GM18861 (cell line): ENCODE measurements at regions not wholly inside any gene's neighbourhood (a gene's known extent, or its start where the extent isn't known, plus 50 kb on each side); places are given as distances from the start of the nearest gene placed in this dataset.

Experiments
- ATAC-seq: cut with Tn5 transposase; IDR thresholded peaks from one replicate; pipeline ENCODE4 v1.9.1; 2021; ENCODE audit not compliant: unreplicated experiment

- no peak for ATAC-seq
Observed at GRCh38 chr12:72082986-72083820, 144.6 kb downstream of the TPH2 start.

GRCh38 chr12:72084061-72084460 lies 145.4 kb downstream of the TPH2 start:
- no peak for ATAC-seq

- ATAC-seq: no peak
Observed at GRCh38 chr12:72084880-72085279, 146.2 kb downstream of the TPH2 start.

GRCh38 chr12:72089678-72090077 lies 151.0 kb downstream of the TPH2 start:
- ATAC-seq: no peak

GRCh38 chr12:72093424-72093823 lies 154.8 kb downstream of the TPH2 start:
- ATAC-seq: no peak

- no peak for ATAC-seq
Observed at GRCh38 chr12:72093930-72094329, 155.3 kb downstream of the TPH2 start.

- no peak for ATAC-seq
Observed at GRCh38 chr12:72094490-72094889, 155.8 kb downstream of the TPH2 start.

- ATAC-seq: no peak
Observed at GRCh38 chr12:72095025-72095424, 156.4 kb downstream of the TPH2 start.

GRCh38 chr12:72098622-72099021 lies 160.0 kb downstream of the TPH2 start:
- no peak for ATAC-seq

- no peak for ATAC-seq
Observed at GRCh38 chr12:72100854-72101253, 162.2 kb downstream of the TPH2 start.

GRCh38 chr12:72102150-72102549 lies 163.5 kb downstream of the TPH2 start:
- no peak for ATAC-seq

GRCh38 chr12:72105849-72106248 lies 166.3 kb upstream of the TRHDE start:
- ATAC-seq: no peak

GRCh38 chr12:72110937-72111650 lies 161.1 kb upstream of the TRHDE start:
- ATAC-seq: no peak

GRCh38 chr12:72111706-72112105 lies 160.5 kb upstream of the TRHDE start:
- ATAC-seq: no peak

GRCh38 chr12:72133497-72134055 lies 138.6 kb upstream of the TRHDE start:
- no peak for ATAC-seq

- no peak for ATAC-seq
Observed at GRCh38 chr12:72134246-72135020, 137.7 kb upstream of the TRHDE start.

- no peak for ATAC-seq
Observed at GRCh38 chr12:72135021-72135301, 137.2 kb upstream of the TRHDE start.

- ATAC-seq: no peak
Observed at GRCh38 chr12:72136792-72137191, 135.4 kb upstream of the TRHDE start.

- ATAC-seq: no peak
Observed at GRCh38 chr12:72139411-72139810, 132.8 kb upstream of the TRHDE start.

- ATAC-seq: peak; percentile 99
Observed at GRCh38 chr12:72141381-72141780, 130.8 kb upstream of the TRHDE start.

GRCh38 chr12:72144553-72144952 lies 127.6 kb upstream of the TRHDE start:
- ATAC-seq: no peak

- ATAC-seq: no peak
Observed at GRCh38 chr12:72146495-72146894, 125.7 kb upstream of the TRHDE start.
